PC-9 (cell line): ENCODE measurements at regions not wholly inside any gene's neighbourhood (a gene's known extent, or its start where the extent isn't known, plus 50 kb on each side); places are given as distances from the start of the nearest gene placed in this dataset.

Source experiments
- EZH2 ChIP-seq: fragments of 200-600 bp; sonication (generic); IDR thresholded peaks from 2 replicates; pipeline ENCODE4 v1.8.0; 2017; ENCODE audit warnings: antibody characterized with exemption, low read depth
- TF ChIP-seq, protein P1 (sequence below): fragments of 200-600 bp; sonication (generic); conservative IDR thresholded peaks from 2 replicates; pipeline ENCODE4 v1.6.1; 2017; ENCODE audit warnings: mixed run types, antibody characterized with exemption, mild to moderate bottlenecking, moderate library complexity

DNA sequence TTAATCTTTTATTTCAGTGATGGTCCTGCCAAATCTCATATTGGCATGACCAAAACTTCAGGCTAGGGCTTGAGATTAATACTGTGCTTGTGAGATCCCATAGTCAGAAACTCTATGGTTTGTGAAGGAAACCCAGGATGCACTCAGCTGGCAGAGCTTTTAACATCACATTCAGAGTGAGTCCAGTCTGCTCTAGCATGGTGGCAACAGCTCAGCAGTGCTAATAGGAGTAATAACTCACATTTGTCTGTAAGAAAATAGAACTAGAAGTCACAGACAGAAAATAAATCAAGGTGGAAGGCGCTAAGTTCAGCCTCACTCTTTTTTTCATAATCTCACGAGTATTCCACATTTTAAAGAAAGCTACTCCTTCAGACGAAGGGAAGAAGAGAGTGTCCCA is 549.3 kb upstream of the TENM4 start:
- TF ChIP-seq, protein P1, sequence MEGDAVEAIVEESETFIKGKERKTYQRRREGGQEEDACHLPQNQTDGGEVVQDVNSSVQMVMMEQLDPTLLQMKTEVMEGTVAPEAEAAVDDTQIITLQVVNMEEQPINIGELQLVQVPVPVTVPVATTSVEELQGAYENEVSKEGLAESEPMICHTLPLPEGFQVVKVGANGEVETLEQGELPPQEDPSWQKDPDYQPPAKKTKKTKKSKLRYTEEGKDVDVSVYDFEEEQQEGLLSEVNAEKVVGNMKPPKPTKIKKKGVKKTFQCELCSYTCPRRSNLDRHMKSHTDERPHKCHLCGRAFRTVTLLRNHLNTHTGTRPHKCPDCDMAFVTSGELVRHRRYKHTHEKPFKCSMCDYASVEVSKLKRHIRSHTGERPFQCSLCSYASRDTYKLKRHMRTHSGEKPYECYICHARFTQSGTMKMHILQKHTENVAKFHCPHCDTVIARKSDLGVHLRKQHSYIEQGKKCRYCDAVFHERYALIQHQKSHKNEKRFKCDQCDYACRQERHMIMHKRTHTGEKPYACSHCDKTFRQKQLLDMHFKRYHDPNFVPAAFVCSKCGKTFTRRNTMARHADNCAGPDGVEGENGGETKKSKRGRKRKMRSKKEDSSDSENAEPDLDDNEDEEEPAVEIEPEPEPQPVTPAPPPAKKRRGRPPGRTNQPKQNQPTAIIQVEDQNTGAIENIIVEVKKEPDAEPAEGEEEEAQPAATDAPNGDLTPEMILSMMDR: no peak
- TF ChIP-seq EZH2: no peak
